Left ventricle myocardium inferior (tissue), 1 donor: ENCODE measurements at regions not wholly inside any gene's neighbourhood (a gene's known extent, or its start where the extent isn't known, plus 50 kb on each side); places are given as distances from the start of the nearest gene placed in this dataset.

Source experiments
- DNase-seq: peaks from one replicate; pipeline ENCODE4 v3.0.0-alpha.2; 2020
- H3K27ac ChIP-seq: fragments of 200-600 bp; replicated peaks from 2 replicates; pipeline ENCODE4 v1.8.0; 2021
- H3K27me3 ChIP-seq: fragments of 200-600 bp; 2 replicates; pipeline ENCODE4 v1.8.0; 2021; ENCODE audit warnings: low read depth
- H3K36me3 ChIP-seq: fragments of 200-600 bp; 2 replicates; pipeline ENCODE4 v1.8.0; 2021
- H3K4me1 ChIP-seq: fragments of 200-600 bp; 2 replicates; pipeline ENCODE4 v1.8.0; 2021
- H3K4me3 ChIP-seq: fragments of 200-600 bp; 2 replicates; pipeline ENCODE4 v1.8.0; 2021; ENCODE audit warnings: mild to moderate bottlenecking, moderate library complexity
- H3K9me3 ChIP-seq: fragments of 200-600 bp; replicated peaks from 2 replicates; pipeline ENCODE4 v1.8.0; 2021
- CTCF ChIP-seq: fragments of 200-600 bp; IDR thresholded peaks from 2 replicates; pipeline ENCODE4 v1.8.0; 2021; ENCODE audit warnings: antibody characterized with exemption, mild to moderate bottlenecking, borderline replicate concordance
- intact Hi-C: fragments of 100-400 bp; cut with micrococcal nuclease; formaldehyde crosslinking; loops from one replicate; pipeline ENCODE4 v1.11.0; 2022
- donor health status: DM: no; HTN: yes; CAD: no; lungs with severe emphysema.

DNA sequence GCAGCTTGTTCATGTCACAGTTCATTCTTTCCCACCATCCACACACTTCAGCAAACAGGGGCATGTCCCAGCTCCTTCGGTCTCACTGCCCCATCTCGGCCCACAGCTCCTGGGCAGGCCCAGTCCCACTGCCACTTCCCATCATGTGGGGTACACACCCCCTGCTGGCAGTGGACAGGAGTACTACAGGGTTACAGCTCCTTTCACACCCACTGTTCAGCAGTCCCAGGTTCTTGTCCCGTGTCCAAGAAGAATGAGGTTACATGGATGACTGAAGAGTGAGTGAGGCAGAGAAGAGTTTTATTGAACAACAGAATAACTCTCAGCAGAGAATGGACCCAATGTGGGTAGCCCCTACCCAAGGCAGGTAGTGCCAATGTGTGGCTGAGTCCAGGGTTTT is 77.8 kb upstream of the SMLR1 start:
- DNase-seq: no peak
- Histone ChIP-seq H3K27ac (no peak overlapping the region), H3K27me3 (no peaks in the 10 kb centered on the region), H3K4me3 (no peak overlapping the region), H3K36me3 (no peaks in the 10 kb centered on the region), H3K9me3 (peaks cover 27% of the 10 kb centered on the region), H3K4me1 (no peaks in the 10 kb centered on the region)
- TF ChIP-seq CTCF: no peak
- intact Hi-C loops: no loop called here

- no peaks in the 10 kb centered on the region for H3K4me1 ChIP-seq
- H3K4me3 ChIP-seq: no peak overlapping the region
- TF ChIP-seq CTCF: no peak
- no peak overlapping the region for H3K27ac ChIP-seq
- no peaks in the 10 kb centered on the region for H3K36me3 ChIP-seq
- no peak for DNase-seq
- no peaks in the 10 kb centered on the region for H3K27me3 ChIP-seq
- H3K9me3 ChIP-seq: peaks cover 27% of the 10 kb centered on the region
- intact Hi-C loops: no loop called here
Observed at GRCh38 chr6:130752267-130752666, 74.9 kb upstream of the SMLR1 start.

GRCh38 chr6:130754786-130755367 is 72.3 kb upstream of the SMLR1 start:
- Histone ChIP-seq H3K9me3 (peaks cover 9% of the 10 kb centered on the region), H3K4me3 (no peak overlapping the region), H3K36me3 (no peaks in the 10 kb centered on the region), H3K27me3 (no peaks in the 10 kb centered on the region), H3K27ac (no peak overlapping the region), H3K4me1 (no peaks in the 10 kb centered on the region)
- DNase-seq: no peak
- intact Hi-C loops: no loop called here
- no peak for TF ChIP-seq CTCF

- Histone ChIP-seq H3K36me3 (no peaks in the 10 kb centered on the region), H3K27ac (no peak overlapping the region)
- intact Hi-C loops: no loop called here
Observed at GRCh38 chr6:130755368-130756034, 71.7 kb upstream of the SMLR1 start.

DNA sequence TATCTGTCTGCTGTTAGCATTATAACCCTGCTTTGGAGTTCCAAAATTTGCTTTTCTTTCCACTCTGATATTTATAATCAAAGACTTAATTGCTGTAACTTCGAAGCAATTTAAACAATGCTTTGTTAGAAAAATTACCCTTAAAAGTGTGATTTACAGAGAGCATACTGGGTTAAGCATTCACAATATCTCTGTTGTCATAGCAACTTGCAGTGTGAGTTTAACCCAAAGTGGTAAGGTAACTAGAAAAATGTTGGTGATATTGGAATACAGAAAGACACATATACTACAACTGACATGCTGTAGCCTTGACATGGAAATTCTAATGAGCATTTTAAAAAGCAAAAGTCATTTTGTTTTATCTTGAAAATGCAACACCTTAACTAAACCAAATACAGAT is 70.4 kb upstream of the SMLR1 start:
- H3K27ac ChIP-seq: no peak overlapping the region
- H3K27me3 ChIP-seq: no peaks in the 10 kb centered on the region
- H3K4me3 ChIP-seq: no peak overlapping the region
- no peak for DNase-seq
- H3K4me1 ChIP-seq: no peaks in the 10 kb centered on the region
- no peak for TF ChIP-seq CTCF
- intact Hi-C loops: no loop called here
- H3K36me3 ChIP-seq: no peaks in the 10 kb centered on the region
- no peaks in the 10 kb centered on the region for H3K9me3 ChIP-seq

More at GRCh38 chr6:130755368-130756034, 71.7 kb upstream of the SMLR1 start:
- DNase-seq: no peak
- Histone ChIP-seq H3K9me3 (peaks cover 3% of the 10 kb centered on the region), H3K4me1 (no peaks in the 10 kb centered on the region), H3K27me3 (no peaks in the 10 kb centered on the region), H3K4me3 (no peak overlapping the region)
- TF ChIP-seq CTCF: no peak
